ENCODE measurements at regions not wholly inside any gene's neighbourhood (a gene's known extent, or its start where the extent isn't known, plus 50 kb on each side); places are given as distances from the start of the nearest gene placed in this dataset.

DNA sequence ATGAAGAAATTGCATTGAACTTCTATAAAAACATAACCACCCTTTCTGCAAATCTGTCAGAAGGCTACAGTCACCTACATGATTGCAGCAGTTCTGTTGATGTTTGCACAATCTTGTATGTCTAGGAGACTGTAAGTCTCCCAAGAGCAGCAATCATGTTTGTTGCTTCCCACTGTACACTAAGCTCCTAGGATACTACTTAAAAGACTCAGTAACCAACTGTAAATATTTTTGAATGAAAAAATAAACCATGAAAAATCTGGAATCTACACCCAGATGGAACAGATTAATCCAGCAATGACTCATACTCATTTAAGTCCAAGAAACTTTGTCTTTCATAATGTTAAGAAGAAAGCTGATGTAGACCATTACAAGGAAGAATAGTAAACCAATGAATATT is 168.5 kb upstream of the ATXN1 start:
- CTCF ChIA-PET: no interaction called here
- no TSS peak for BruUV-seq (replicated peaks)
- H3K4me3 ChIP-seq (replicated peaks in 1 of 3; ENCODE audit: insufficient read depth in 1 of 3, low read depth in 1 of 3, low read length in 3 of 3): no peak overlapping the region
- no peaks in the 10 kb centered on the region for H3K36me3 ChIP-seq (ENCODE audit: control insufficient read depth in 2 of 2, extremely low read depth in 1 of 2, insufficient read depth in 2 of 2, low read length in 2 of 2)
- no peak overlapping the region for H3K27ac ChIP-seq (ENCODE audit: insufficient read depth, low read depth, low read length)
- POLR2A ChIA-PET: no interaction called here
- no peaks in the 10 kb centered on the region for H3K9me1 ChIP-seq (replicated peaks; ENCODE audit: control insufficient read depth, extremely low read depth, insufficient read depth, low read length)
- no peaks in the 10 kb centered on the region for H3K79me2 ChIP-seq (ENCODE audit: control insufficient read depth, insufficient read depth, low read length)
- H3K4me1 ChIP-seq (ENCODE audit: control insufficient read depth, extremely low read depth, insufficient read depth, low read length): no peaks in the 10 kb centered on the region
- TF ChIP-seq GATA2 (IDR thresholded peaks at IDR 0.05; ENCODE audit: insufficient read depth, insufficient read length, low read depth, low read length) (no peak), POLR2A (IDR thresholded peaks at IDR 0.05; ENCODE audit: low read depth, low read length) (no peak), FOS (IDR thresholded peaks at IDR 0.05; ENCODE audit: borderline replicate concordance, insufficient read depth, low read length) (no peak), MYC (IDR thresholded peaks at IDR 0.05; ENCODE audit: low read depth, low read length) (no peak), POLR2AphosphoS5 (IDR thresholded peaks at IDR 0.05; ENCODE audit: insufficient read depth, low read depth, low read length) (no peak)
- TF ChIP-seq, protein P1, sequence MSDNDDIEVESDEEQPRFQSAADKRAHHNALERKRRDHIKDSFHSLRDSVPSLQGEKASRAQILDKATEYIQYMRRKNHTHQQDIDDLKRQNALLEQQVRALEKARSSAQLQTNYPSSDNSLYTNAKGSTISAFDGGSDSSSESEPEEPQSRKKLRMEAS (IDR thresholded peaks at IDR 0.05; ENCODE audit: insufficient read depth, insufficient read length): no peak
- no peaks in the 10 kb centered on the region for H4K20me1 ChIP-seq (replicated peaks; ENCODE audit: control insufficient read depth, extremely low read depth, insufficient read depth, low read length)
- dilution Hi-C loops (cut with MboI; ENCODE audit: extremely low pct_ligation_motif_present, low sequenced_read_pairs): no loop called here
- no peak overlapping the region for H2AFZ ChIP-seq (ENCODE audit: low read depth, low read length)
- H3K27me3 ChIP-seq (ENCODE audit: control insufficient read depth in 2 of 2, insufficient read depth in 2 of 2, low read length in 2 of 2): peaks cover 6% of the 10 kb centered on the region in 2 experiments
- no peak for DNase-seq (ENCODE audit: low read depth, low spot score)
- no peak overlapping the region for H3K4me2 ChIP-seq (ENCODE audit: insufficient read depth, low read length)
- no peak for FAIRE-seq
- no peaks in the 10 kb centered on the region for H3K9me3 ChIP-seq (replicated peaks; ENCODE audit: control insufficient read depth, insufficient read depth, low read length)
- intact Hi-C loops (cut with micrococcal nuclease): no loop called here
- H3K9ac ChIP-seq (replicated peaks; ENCODE audit: extremely low read depth, insufficient read depth, low read length): no peak overlapping the region

DNA sequence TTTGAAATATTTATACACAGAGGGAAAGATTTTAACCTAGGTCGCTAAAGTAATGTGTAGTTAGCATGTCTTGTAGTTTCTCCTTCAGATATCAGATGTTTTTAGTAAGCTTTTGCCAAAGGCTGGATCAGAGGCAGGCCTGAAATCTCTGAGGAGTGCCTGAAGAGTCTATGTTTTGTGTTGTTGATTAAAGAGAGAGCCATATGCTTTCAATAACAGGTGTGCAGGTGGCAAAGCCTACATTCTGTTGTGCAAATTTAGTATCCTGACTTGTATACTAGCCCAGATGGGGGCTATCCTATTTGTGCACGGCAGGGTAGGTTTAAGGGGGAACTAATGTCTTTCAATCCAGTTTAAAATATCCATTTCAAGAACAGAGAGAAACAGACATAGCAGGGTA is 167.1 kb upstream of the ATXN1 start:
- CTCF ChIA-PET: interaction anchor here (1.0 kb wide), 1 partner anchor 158 kb away, joined by 3 read pairs; no protein-coding TSS in a partner anchor
- H3K4me2 ChIP-seq (ENCODE audit: insufficient read depth, low read length): no peak overlapping the region
- no peak overlapping the region for H3K4me3 ChIP-seq (replicated peaks in 1 of 3; ENCODE audit: insufficient read depth in 1 of 3, low read depth in 1 of 3, low read length in 3 of 3)
- no peak for TF ChIP-seq POLR2A (IDR thresholded peaks at IDR 0.05; ENCODE audit: low read depth, low read length)
- TF ChIP-seq, protein P2, sequence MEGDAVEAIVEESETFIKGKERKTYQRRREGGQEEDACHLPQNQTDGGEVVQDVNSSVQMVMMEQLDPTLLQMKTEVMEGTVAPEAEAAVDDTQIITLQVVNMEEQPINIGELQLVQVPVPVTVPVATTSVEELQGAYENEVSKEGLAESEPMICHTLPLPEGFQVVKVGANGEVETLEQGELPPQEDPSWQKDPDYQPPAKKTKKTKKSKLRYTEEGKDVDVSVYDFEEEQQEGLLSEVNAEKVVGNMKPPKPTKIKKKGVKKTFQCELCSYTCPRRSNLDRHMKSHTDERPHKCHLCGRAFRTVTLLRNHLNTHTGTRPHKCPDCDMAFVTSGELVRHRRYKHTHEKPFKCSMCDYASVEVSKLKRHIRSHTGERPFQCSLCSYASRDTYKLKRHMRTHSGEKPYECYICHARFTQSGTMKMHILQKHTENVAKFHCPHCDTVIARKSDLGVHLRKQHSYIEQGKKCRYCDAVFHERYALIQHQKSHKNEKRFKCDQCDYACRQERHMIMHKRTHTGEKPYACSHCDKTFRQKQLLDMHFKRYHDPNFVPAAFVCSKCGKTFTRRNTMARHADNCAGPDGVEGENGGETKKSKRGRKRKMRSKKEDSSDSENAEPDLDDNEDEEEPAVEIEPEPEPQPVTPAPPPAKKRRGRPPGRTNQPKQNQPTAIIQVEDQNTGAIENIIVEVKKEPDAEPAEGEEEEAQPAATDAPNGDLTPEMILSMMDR (IDR thresholded peaks at IDR 0.05; ENCODE audit: extremely low read depth in 1 of 2, insufficient read depth in 1 of 2, low read depth in 1 of 2, low read length in 2 of 2): no peak
- no peak for TF ChIP-seq JUN (IDR thresholded peaks at IDR 0.05; ENCODE audit: borderline replicate concordance, insufficient read depth, insufficient read length, low read depth)
- no peak for TF ChIP-seq GATA2 (IDR thresholded peaks at IDR 0.05; ENCODE audit: insufficient read depth, insufficient read length, low read depth, low read length)
- TF ChIP-seq, protein P1 (IDR thresholded peaks at IDR 0.05; ENCODE audit: insufficient read depth, insufficient read length): no peak
- TF ChIP-seq MYC (IDR thresholded peaks at IDR 0.05; ENCODE audit: low read depth, low read length): no peak
- TF ChIP-seq POLR2AphosphoS5 (IDR thresholded peaks at IDR 0.05; ENCODE audit: insufficient read depth, low read depth, low read length): no peak
- no peak for TF ChIP-seq FOS (IDR thresholded peaks at IDR 0.05; ENCODE audit: borderline replicate concordance, insufficient read depth, low read length)
- no peak for TF ChIP-seq EZH2 (IDR thresholded peaks at IDR 0.05; ENCODE audit: borderline replicate concordance, low read depth, low read length, severe bottlenecking)
- DNase-seq (ENCODE audit: low read depth, low spot score) (no peak), FAIRE-seq (no peak)
- no peaks in the 10 kb centered on the region for H3K79me2 ChIP-seq (ENCODE audit: control insufficient read depth, insufficient read depth, low read length)
- H3K36me3 ChIP-seq (ENCODE audit: control insufficient read depth in 2 of 2, extremely low read depth in 1 of 2, insufficient read depth in 2 of 2, low read length in 2 of 2): no peaks in the 10 kb centered on the region
- no TSS peak for BruUV-seq (replicated peaks)
- dilution Hi-C loops (cut with MboI; ENCODE audit: extremely low pct_ligation_motif_present, low sequenced_read_pairs): no loop called here
- no peak overlapping the region for H3K9ac ChIP-seq (replicated peaks; ENCODE audit: extremely low read depth, insufficient read depth, low read length)
- H3K9me3 ChIP-seq (replicated peaks; ENCODE audit: control insufficient read depth, insufficient read depth, low read length): no peaks in the 10 kb centered on the region
- no peak overlapping the region for H3K27ac ChIP-seq (ENCODE audit: insufficient read depth, low read depth, low read length)
- POLR2A ChIA-PET: no interaction called here
- H2AFZ ChIP-seq (ENCODE audit: low read depth, low read length): no peak overlapping the region
- intact Hi-C loops (cut with micrococcal nuclease): no loop called here
- no peaks in the 10 kb centered on the region for H3K9me1 ChIP-seq (replicated peaks; ENCODE audit: control insufficient read depth, extremely low read depth, insufficient read depth, low read length)
- H3K4me1 ChIP-seq (ENCODE audit: control insufficient read depth, extremely low read depth, insufficient read depth, low read length): no peaks in the 10 kb centered on the region
- no peaks in the 10 kb centered on the region for H4K20me1 ChIP-seq (replicated peaks; ENCODE audit: control insufficient read depth, extremely low read depth, insufficient read depth, low read length)
- H3K27me3 ChIP-seq (ENCODE audit: control insufficient read depth in 2 of 2, insufficient read depth in 2 of 2, low read length in 2 of 2): peaks cover 0 to 5% of the 10 kb centered on the region in 2 experiments

Data from endothelial cell of umbilical vein (primary cell).